MCF 10A (cell line): ENCODE measurements at regions not wholly inside any gene's neighbourhood (a gene's known extent, or its start where the extent isn't known, plus 50 kb on each side); places are given as distances from the start of the nearest gene placed in this dataset.

Experiments
- BruUV-seq: library from RNA; stranded (reverse); fragments of 400-500 nt; replicated peaks from 2 replicates; lab custom pipeline; 2021; lab: Mats Ljungman, UMichigan
- CTCF ChIA-PET: fragments of 300-600 bp; sonication (Branson Sonifier 250); formaldehyde crosslinking; extraction: SDS; loops from one replicate; lab custom pipeline; 2021; ENCODE audit warnings: antibody characterized with exemption, inconsistent platforms; lab: Yijun Ruan, JAX
- POLR2A ChIA-PET: fragments of 300-600, 350-650 bp; sonication (Branson Sonifier 250); formaldehyde crosslinking; extraction: SDS; loops from one replicate; lab custom pipeline; 2020; ENCODE audit warnings: antibody characterized with exemption, inconsistent platforms; lab: Yijun Ruan, JAX
- DNase-seq: peaks from one replicate; pipeline ENCODE4 v3.0.0-alpha.2; 2018; ENCODE audit not compliant: unreplicated experiment
- H3K27ac Mint-ChIP-seq: one replicate; pipeline ENCODE4 v1.8.0; 2022; ENCODE audit warnings: mild to moderate bottlenecking, low read depth, mixed read lengths; ENCODE audit not compliant: unreplicated experiment
- H3K27me3 Mint-ChIP-seq: one replicate; pipeline ENCODE4 v1.8.0; 2022; ENCODE audit warnings: mixed read lengths; ENCODE audit not compliant: insufficient read depth, unreplicated experiment
- H3K36me3 Mint-ChIP-seq: one replicate; pipeline ENCODE4 v1.8.0; 2022; ENCODE audit warnings: mild to moderate bottlenecking, moderate library complexity, mixed read lengths; ENCODE audit not compliant: insufficient read depth, unreplicated experiment
- H3K4me1 Mint-ChIP-seq: one replicate; pipeline ENCODE4 v1.8.0; 2022; ENCODE audit warnings: mixed read lengths; ENCODE audit not compliant: insufficient read depth, unreplicated experiment
- H3K4me3 Mint-ChIP-seq: one replicate; pipeline ENCODE4 v1.8.0; 2022; ENCODE audit warnings: mild to moderate bottlenecking, moderate library complexity, mixed read lengths; ENCODE audit not compliant: unreplicated experiment
- H3K9me3 Mint-ChIP-seq: one replicate; pipeline ENCODE4 v1.8.0; 2022; ENCODE audit warnings: mixed read lengths; ENCODE audit not compliant: unreplicated experiment
- CTCF ChIP-seq: fragments of 200-600 bp; IDR thresholded peaks from one replicate; pipeline ENCODE4 v1.8.0; 2022; ENCODE audit warnings: antibody characterized with exemption, mild to moderate bottlenecking; ENCODE audit not compliant: unreplicated experiment
- intact Hi-C: fragments of 100-400 bp; cut with micrococcal nuclease; formaldehyde crosslinking; loops from 2 replicates; pipeline ENCODE4 v1.14.1; 2022

- H3K9me3 Mint-ChIP-seq, result no peaks in the 10 kb centered on the region
- no TSS peak for BruUV-seq
- H3K27me3 Mint-ChIP-seq, result no peaks in the 10 kb centered on the region
- intact Hi-C loops, result no loop called here
- no peaks in the 10 kb centered on the region for H3K4me1 Mint-ChIP-seq
- DNase-seq, result no peak
- no peak overlapping the region for H3K4me3 Mint-ChIP-seq
- H3K27ac Mint-ChIP-seq, result no peak overlapping the region
- no peak for TF ChIP-seq CTCF
- POLR2A ChIA-PET, result no interaction called here
- H3K36me3 Mint-ChIP-seq, result no peaks in the 10 kb centered on the region
- CTCF ChIA-PET, result interaction anchor here (0.7 kb wide), 1 partner anchor 466 kb away, joined by 3 read pairs; no protein-coding TSS in a partner anchor
These were observed 1007.5 kb upstream of the ARRDC3 start for GRCh38 chr5:92390657-92391056.

- no peaks in the 10 kb centered on the region for H3K27me3 Mint-ChIP-seq
- H3K27ac Mint-ChIP-seq, result peak overlapping the region; percentile 27
- no TSS peak for BruUV-seq
- POLR2A ChIA-PET, result no interaction called here
- H3K4me3 Mint-ChIP-seq, result no peak overlapping the region
- no peaks in the 10 kb centered on the region for H3K36me3 Mint-ChIP-seq
- no peak for TF ChIP-seq CTCF
- CTCF ChIA-PET, result no interaction called here
- peaks cover 23% of the 10 kb centered on the region for H3K4me1 Mint-ChIP-seq
- peak; percentile 13 for DNase-seq
- no peaks in the 10 kb centered on the region for H3K9me3 Mint-ChIP-seq
- intact Hi-C loops, result no loop called here
These were observed 997.1 kb upstream of the ARRDC3 start for GRCh38 chr5:92380069-92380770.

- DNase-seq, result peak; percentile 14
- Mint-ChIP-seq H3K27ac (no peak overlapping the region), H3K36me3 (no peaks in the 10 kb centered on the region), H3K4me1 (peaks cover 23% of the 10 kb centered on the region), H3K27me3 (no peaks in the 10 kb centered on the region), H3K4me3 (peak overlapping the region; percentile 3), H3K9me3 (no peaks in the 10 kb centered on the region)
- ChIA-PET POLR2A (interaction anchor here (0.7 kb wide), 2 partner anchors 12 to 854 kb away, joined by 3 read pairs; no protein-coding TSS in a partner anchor), CTCF (no interaction called here)
- intact Hi-C loops, result no loop called here
- no TSS peak for BruUV-seq
- TF ChIP-seq CTCF, result no peak
These were observed 996.0 kb upstream of the ARRDC3 start for GRCh38 chr5:92378966-92379611.

GRCh38 chr5:92374859-92375258 is 991.7 kb upstream of the ARRDC3 start:
- BruUV-seq, result no TSS peak
- Mint-ChIP-seq H3K4me3 (no peak overlapping the region), H3K27me3 (no peaks in the 10 kb centered on the region), H3K27ac (no peak overlapping the region), H3K9me3 (no peaks in the 10 kb centered on the region), H3K4me1 (peaks cover 27% of the 10 kb centered on the region), H3K36me3 (no peaks in the 10 kb centered on the region)
- POLR2A ChIA-PET, result no interaction called here
- CTCF ChIA-PET, result no interaction called here
- DNase-seq, result no peak
- no peak for TF ChIP-seq CTCF
- intact Hi-C loops, result no loop called here
